Psoas muscle (tissue), 7 donors: ENCODE measurements at regions not wholly inside any gene's neighbourhood (a gene's known extent, or its start where the extent isn't known, plus 50 kb on each side); places are given as distances from the start of the nearest gene placed in this dataset.

ENCODE experiments used
- ATAC-seq, 4 donors: fragments of 200-7000 bp; cut with Tn5 transposase; one replicate each; pipeline ENCODE4 v1.9.1; 2020; ENCODE audit warnings: moderate library complexity in 3 of 4, mild to moderate bottlenecking in 2 of 4
- DNase-seq, 2 donors: peaks; one replicate each; pipeline ENCODE4 v3.0.0-alpha.2; 2020
- H3K27ac ChIP-seq: fragments of 200-600 bp; one replicate; pipeline ENCODE4 v1.8.0; 2022
- H3K27me3 ChIP-seq, 3 donors: fragments of 200-600 bp in 1 of 3; one replicate each; pipeline versions ENCODE4 v1.6.1 to v1.8.0; 2013 to 2022; ENCODE audit warnings: low read length in 2 of 3, mild to moderate bottlenecking in 2 of 3, moderate library complexity in 1 of 3; ENCODE audit not compliant: insufficient read depth in 3 of 3
- H3K36me3 ChIP-seq, 2 donors: fragments of 200-600 bp in 1 of 2; one replicate each; pipeline versions ENCODE4 v1.6.1 to v1.8.0; 2013 to 2022; ENCODE audit warnings: low read depth in 1 of 2, mild to moderate bottlenecking in 1 of 2, moderate library complexity in 1 of 2; ENCODE audit not compliant: insufficient read depth in 1 of 2
- H3K4me1 ChIP-seq: fragments of 200-600 bp; one replicate; pipeline ENCODE4 v1.8.0; 2022
- H3K4me3 ChIP-seq: fragments of 200-600 bp; one replicate; pipeline ENCODE4 v1.8.0; 2022; ENCODE audit warnings: mild to moderate bottlenecking
- H3K9me3 ChIP-seq: fragments of 200-600 bp; one replicate; pipeline ENCODE4 v1.8.0; 2022
- WGBS, 3 donors: extraction: QIAGEN DNeasy Blood & Tissue Kit; methylation state at CpG; one replicate each; pipeline versions ENCODE4 v1.1.6 to v1.1.7; 2013; 5-methylcytosine and 5-hydroxymethylcytosine counted together
- intact Hi-C, 2 donors: fragments of 100-400 bp; cut with DNase I; formaldehyde crosslinking; loops; one replicate each; pipeline versions ENCODE4 v1.11.0 to v1.14.2; 2022
- TF ChIP-seq, protein P1 (sequence below): fragments of 200-600 bp; IDR thresholded peaks from one replicate; pipeline ENCODE4 v1.8.0; 2022; ENCODE audit warnings: antibody characterized with exemption
- donor health status: healthy with polysubstance abuse.
- donor health status: DM: no; HTN: no; CAD: no; lungs with moderate emphysema.
- donor health status: Bipolar disorder and iron deficiency.
- donor health status: healthy.
- donor health status: DM: yes; HTN: yes; CAD: no.
- donor health status: DM: no; HTN: no; CAD: no.
- donor health status: DM: yes; HTN: yes; CAD: no.

DNA sequence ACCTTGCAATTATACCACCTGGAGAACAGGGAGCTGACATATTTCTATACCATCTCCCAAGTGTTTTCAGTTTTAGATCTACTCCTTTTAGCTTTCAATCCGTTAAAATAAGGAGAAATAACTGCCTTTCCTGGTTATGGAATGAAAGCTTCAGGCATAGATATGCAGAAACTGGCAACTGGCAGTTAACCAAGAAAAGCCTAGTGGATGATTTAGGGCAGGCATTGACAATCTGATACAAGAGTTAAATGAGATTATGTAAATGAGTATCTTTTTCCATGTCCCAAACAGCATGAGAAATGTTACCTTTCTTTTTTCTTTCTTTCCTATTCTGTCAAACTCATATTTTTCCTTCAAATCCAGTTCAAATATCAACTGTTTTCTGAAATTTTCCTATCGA, 689.1 kb upstream of the DPPA4 start:
- intact Hi-C loops = no loop called here
- no peaks in the 10 kb centered on the region for H3K36me3 ChIP-seq
- ATAC-seq = no peak
- no peaks in the 10 kb centered on the region for H3K27me3 ChIP-seq
- no peak for DNase-seq
- TF ChIP-seq, protein P1, sequence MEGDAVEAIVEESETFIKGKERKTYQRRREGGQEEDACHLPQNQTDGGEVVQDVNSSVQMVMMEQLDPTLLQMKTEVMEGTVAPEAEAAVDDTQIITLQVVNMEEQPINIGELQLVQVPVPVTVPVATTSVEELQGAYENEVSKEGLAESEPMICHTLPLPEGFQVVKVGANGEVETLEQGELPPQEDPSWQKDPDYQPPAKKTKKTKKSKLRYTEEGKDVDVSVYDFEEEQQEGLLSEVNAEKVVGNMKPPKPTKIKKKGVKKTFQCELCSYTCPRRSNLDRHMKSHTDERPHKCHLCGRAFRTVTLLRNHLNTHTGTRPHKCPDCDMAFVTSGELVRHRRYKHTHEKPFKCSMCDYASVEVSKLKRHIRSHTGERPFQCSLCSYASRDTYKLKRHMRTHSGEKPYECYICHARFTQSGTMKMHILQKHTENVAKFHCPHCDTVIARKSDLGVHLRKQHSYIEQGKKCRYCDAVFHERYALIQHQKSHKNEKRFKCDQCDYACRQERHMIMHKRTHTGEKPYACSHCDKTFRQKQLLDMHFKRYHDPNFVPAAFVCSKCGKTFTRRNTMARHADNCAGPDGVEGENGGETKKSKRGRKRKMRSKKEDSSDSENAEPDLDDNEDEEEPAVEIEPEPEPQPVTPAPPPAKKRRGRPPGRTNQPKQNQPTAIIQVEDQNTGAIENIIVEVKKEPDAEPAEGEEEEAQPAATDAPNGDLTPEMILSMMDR = no peak
- H3K27ac ChIP-seq = no peak overlapping the region
- no peaks in the 10 kb centered on the region for H3K4me1 ChIP-seq
- no peaks in the 10 kb centered on the region for H3K9me3 ChIP-seq
- no peak overlapping the region for H3K4me3 ChIP-seq
- WGBS, 3 donors = 39 to 53% (median 46%) methylated on average over 2 of the region's 2 CpGs

- intact Hi-C loops = no loop called here
- Histone ChIP-seq H3K9me3 (no peaks in the 10 kb centered on the region), H3K27me3 (no peaks in the 10 kb centered on the region), H3K4me3 (no peak overlapping the region), H3K27ac (no peak overlapping the region), H3K4me1 (no peaks in the 10 kb centered on the region), H3K36me3 (no peaks in the 10 kb centered on the region)
- TF ChIP-seq, protein P1 = no peak
- DNase-seq = no peak
- peak in 1 of 4 donors; percentile 69 for ATAC-seq
- 28 to 34% (median 32%) methylated on average over 4 of the region's 4 CpGs for WGBS, 3 donors
Measured at GRCh38 chr3:110027446-110028080, 690.2 kb upstream of the DPPA4 start.

DNA sequence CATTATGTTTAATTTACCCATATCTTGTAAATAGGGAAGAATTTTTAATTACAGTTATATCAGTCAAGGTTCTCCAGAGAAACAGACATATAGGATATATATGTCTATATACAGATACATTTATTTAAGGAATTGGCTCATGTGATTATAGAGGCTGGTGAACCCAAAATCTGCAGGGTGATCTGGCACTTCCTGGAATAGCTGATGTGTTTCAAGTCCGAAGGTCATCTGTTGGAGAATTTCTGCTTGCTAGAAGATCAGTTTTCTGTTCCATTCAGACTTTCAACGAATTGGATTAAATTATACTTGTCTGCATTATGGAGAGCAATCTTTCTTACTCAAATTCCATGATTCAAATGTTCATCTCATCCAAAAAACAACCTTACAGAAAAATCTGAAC, 694.6 kb upstream of the DPPA4 start:
- Histone ChIP-seq H3K27ac (no peak overlapping the region), H3K36me3 (no peaks in the 10 kb centered on the region), H3K4me3 (no peak overlapping the region), H3K4me1 (no peaks in the 10 kb centered on the region), H3K27me3 (no peaks in the 10 kb centered on the region), H3K9me3 (no peaks in the 10 kb centered on the region)
- WGBS, 3 donors = 40 to 54% (median 43%) methylated on average over 2 of the region's 2 CpGs
- no peak for DNase-seq
- intact Hi-C loops = no loop called here
- ATAC-seq = no peak
- TF ChIP-seq, protein P1 = no peak

- intact Hi-C loops = no loop called here
- no peaks in the 10 kb centered on the region for H3K36me3 ChIP-seq
- H3K27ac ChIP-seq = no peak overlapping the region
- WGBS, 3 donors = 71 to 82% (median 71%) methylated on average over 1 of the region's 1 CpG
- no peaks in the 10 kb centered on the region for H3K4me1 ChIP-seq
- H3K4me3 ChIP-seq = no peak overlapping the region
- no peak for ATAC-seq
- DNase-seq = no peak
- no peaks in the 10 kb centered on the region for H3K9me3 ChIP-seq
- TF ChIP-seq, protein P1 = no peak
- no peaks in the 10 kb centered on the region for H3K27me3 ChIP-seq
Measured at GRCh38 chr3:110059431-110059830, 722.1 kb upstream of the DPPA4 start.

DNA sequence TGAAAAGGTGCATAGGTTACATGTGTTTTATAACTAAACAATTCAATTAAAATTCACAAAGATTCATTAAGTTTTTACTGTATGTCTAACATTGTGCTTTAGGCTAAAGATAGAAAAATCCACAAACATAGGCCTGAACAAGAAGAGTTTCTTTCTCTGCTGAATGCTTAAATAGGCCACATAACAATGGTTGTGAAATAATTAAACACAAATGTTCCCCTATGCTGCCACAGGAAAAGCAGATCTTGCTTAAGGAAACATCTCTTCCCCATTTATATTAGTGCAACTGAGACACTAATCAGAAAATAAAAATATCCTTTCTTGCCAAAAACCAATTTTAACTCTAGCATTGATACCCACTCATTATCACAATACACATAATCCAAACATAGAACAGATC, 725.4 kb upstream of the DPPA4 start:
- no peak for DNase-seq
- no peak for ATAC-seq
- Histone ChIP-seq H3K4me1 (no peaks in the 10 kb centered on the region), H3K27ac (no peak overlapping the region), H3K27me3 (no peaks in the 10 kb centered on the region), H3K36me3 (no peaks in the 10 kb centered on the region), H3K4me3 (no peak overlapping the region), H3K9me3 (no peaks in the 10 kb centered on the region)
- TF ChIP-seq, protein P1 = no peak
- intact Hi-C loops = no loop called here
